C4-2B (cell line): ENCODE measurements at regions not wholly inside any gene's neighbourhood (a gene's known extent, or its start where the extent isn't known, plus 50 kb on each side); places are given as distances from the start of the nearest gene placed in this dataset.
"Not testable (repeated sequence)": the region's sequence is repeated elsewhere in the genome, so short reads cannot be mapped to it uniquely, and the experiment has no call there.

Experiments used
- H3K27ac ChIP-seq: fragments of 450-650 bp; 2 replicates; pipeline ENCODE4 v1.5.1; 2017
- CTCF ChIP-seq: fragments of 450-650 bp; conservative IDR thresholded peaks from 2 replicates; pipeline ENCODE4 v1.5.1; 2017; ENCODE audit warnings: mild to moderate bottlenecking
- ZFX ChIP-seq: fragments of 450-650 bp; IDR thresholded peaks from 2 replicates; pipeline ENCODE4 v1.6.1; 2017

GRCh38 chr4:18128241-18128640 is 106.7 kb upstream of the LCORL start:
- TF ChIP-seq ZFX (no peak), CTCF (no peak)
- no peak overlapping the region for H3K27ac ChIP-seq

GRCh38 chr4:18127030-18127429 is 105.5 kb upstream of the LCORL start:
- TF ChIP-seq ZFX, result no peak
- TF ChIP-seq CTCF, result no peak
- no peak overlapping the region for H3K27ac ChIP-seq

GRCh38 chr4:18113710-18114331 is 92.3 kb upstream of the LCORL start:
- no peak for TF ChIP-seq ZFX
- TF ChIP-seq CTCF, result no peak
- H3K27ac ChIP-seq, result no peak overlapping the region

GRCh38 chr4:18111081-18111480 is 89.5 kb upstream of the LCORL start:
- no peak overlapping the region for H3K27ac ChIP-seq
- TF ChIP-seq ZFX, result no peak
- no peak for TF ChIP-seq CTCF

GRCh38 chr4:18110099-18110498 is 88.5 kb upstream of the LCORL start:
- no peak overlapping the region for H3K27ac ChIP-seq
- TF ChIP-seq CTCF (no peak), ZFX (no peak)

- no peak for TF ChIP-seq ZFX
- TF ChIP-seq CTCF, result no peak
- no peak overlapping the region for H3K27ac ChIP-seq
Observed at GRCh38 chr4:18109676-18110075, 88.1 kb upstream of the LCORL start.

GRCh38 chr4:18107848-18108528 is 86.4 kb upstream of the LCORL start:
- H3K27ac ChIP-seq, result not testable (repeated sequence)

- H3K27ac ChIP-seq, result no peak overlapping the region
- TF ChIP-seq CTCF (no peak), ZFX (no peak)
Observed at GRCh38 chr4:18106620-18107019, 85.1 kb upstream of the LCORL start.
